Ovary (tissue), 3 donors: ENCODE measurements at regions not wholly inside any gene's neighbourhood (a gene's known extent, or its start where the extent isn't known, plus 50 kb on each side); places are given as distances from the start of the nearest gene placed in this dataset.

Experiments
- POLR2A ChIP-seq: fragments of 450-650 bp; IDR thresholded peaks from one replicate; pipeline ENCODE4 v1.6.1; 2017; ENCODE audit warnings: antibody characterized with exemption, mild to moderate bottlenecking, moderate library complexity
- TF ChIP-seq, protein P1 (sequence below), 3 donors: fragments of 450-650 bp in 2 of 3; fragments of 200-600 bp in 1 of 3; IDR thresholded peaks; one replicate each; pipeline versions ENCODE4 v1.5.1 to v1.8.0; 2016 to 2022; ENCODE audit warnings: antibody characterized with exemption in 3 of 3, mild to moderate bottlenecking in 1 of 3
- donor health status: DM: no; HTN: no; CAD: no.

DNA sequence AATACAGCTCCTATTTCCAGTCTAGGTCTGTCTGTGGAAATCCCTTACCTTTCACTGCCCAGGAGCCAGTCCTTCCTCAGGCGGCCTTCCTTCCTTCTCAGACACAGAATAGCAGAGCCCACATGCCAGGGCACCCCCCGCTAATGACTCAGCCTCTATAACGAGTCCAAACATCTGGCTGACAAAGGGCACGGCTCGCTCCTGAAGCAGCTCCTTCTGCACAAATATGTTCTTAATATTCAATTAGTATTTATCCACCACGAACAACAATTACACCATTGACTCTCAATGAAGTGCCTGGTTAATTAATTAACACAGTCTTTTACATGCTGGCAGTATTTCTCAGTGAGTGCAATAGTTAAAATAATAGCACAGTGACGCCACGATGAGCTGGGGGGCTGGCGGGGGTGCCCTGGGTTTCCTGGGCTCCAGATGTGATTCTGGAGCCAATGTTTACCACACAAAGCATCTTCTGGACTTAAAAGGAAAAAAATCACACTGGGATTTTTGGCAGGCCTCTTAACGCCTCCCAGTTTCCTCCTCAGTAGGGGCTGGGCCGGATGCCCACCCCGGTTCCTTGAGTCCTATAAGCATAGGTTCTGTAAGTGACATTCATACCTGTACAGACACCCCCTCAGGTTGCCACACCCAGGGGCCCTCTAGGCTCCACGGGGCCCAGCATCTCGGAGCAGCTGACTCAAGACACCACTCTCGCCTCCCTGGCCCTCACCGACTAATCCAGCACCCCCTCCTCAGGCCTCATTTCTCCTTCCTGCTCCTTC, 158.6 kb upstream of the MLN start:
- TF ChIP-seq, protein P1, sequence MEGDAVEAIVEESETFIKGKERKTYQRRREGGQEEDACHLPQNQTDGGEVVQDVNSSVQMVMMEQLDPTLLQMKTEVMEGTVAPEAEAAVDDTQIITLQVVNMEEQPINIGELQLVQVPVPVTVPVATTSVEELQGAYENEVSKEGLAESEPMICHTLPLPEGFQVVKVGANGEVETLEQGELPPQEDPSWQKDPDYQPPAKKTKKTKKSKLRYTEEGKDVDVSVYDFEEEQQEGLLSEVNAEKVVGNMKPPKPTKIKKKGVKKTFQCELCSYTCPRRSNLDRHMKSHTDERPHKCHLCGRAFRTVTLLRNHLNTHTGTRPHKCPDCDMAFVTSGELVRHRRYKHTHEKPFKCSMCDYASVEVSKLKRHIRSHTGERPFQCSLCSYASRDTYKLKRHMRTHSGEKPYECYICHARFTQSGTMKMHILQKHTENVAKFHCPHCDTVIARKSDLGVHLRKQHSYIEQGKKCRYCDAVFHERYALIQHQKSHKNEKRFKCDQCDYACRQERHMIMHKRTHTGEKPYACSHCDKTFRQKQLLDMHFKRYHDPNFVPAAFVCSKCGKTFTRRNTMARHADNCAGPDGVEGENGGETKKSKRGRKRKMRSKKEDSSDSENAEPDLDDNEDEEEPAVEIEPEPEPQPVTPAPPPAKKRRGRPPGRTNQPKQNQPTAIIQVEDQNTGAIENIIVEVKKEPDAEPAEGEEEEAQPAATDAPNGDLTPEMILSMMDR (IDR thresholded peaks at IDR 0.05): no peak
- no peak for TF ChIP-seq POLR2A
